WERI-Rb-1 (cell line): ENCODE measurements at regions not wholly inside any gene's neighbourhood (a gene's known extent, or its start where the extent isn't known, plus 50 kb on each side); places are given as distances from the start of the nearest gene placed in this dataset.

Experiments
- DNase-seq: peaks from one replicate; pipeline ENCODE4 v3.0.0-alpha.2; 2020
- H3K27ac ChIP-seq: fragments of 250-450 bp; sonication (Bioruptor Pico); 2 replicates; pipeline ENCODE4 v1.5.1; 2020; ENCODE audit warnings: mild to moderate bottlenecking, moderate library complexity
- H3K27me3 ChIP-seq: fragments of 250-450 bp; sonication (Bioruptor Pico); 2 replicates; pipeline ENCODE4 v1.5.1; 2021; ENCODE audit warnings: mild to moderate bottlenecking, low read depth, moderate library complexity; ENCODE audit not compliant: insufficient read depth, severe bottlenecking
- H3K36me3 ChIP-seq: fragments of 250-450 bp; sonication (Bioruptor Pico); 2 replicates; pipeline ENCODE4 v1.5.1; 2020; ENCODE audit warnings: mild to moderate bottlenecking, moderate library complexity
- H3K4me3 ChIP-seq: 2 replicates; pipeline ENCODE4 v1.5.1; 2011; ENCODE audit warnings: low read depth, mild to moderate bottlenecking, control low read depth, low read length
- H3K9me3 ChIP-seq: fragments of 250-450 bp; sonication (Bioruptor Pico); 2 replicates; pipeline ENCODE4 v1.5.1; 2021; ENCODE audit warnings: mild to moderate bottlenecking, moderate library complexity; ENCODE audit not compliant: severe bottlenecking
- TF ChIP-seq, protein P1 (sequence below): IDR thresholded peaks from 2 replicates; pipeline ENCODE4 v1.5.1; 2011; ENCODE audit warnings: low read depth, mild to moderate bottlenecking, control low read depth, inconsistent platforms, low read length

DNA sequence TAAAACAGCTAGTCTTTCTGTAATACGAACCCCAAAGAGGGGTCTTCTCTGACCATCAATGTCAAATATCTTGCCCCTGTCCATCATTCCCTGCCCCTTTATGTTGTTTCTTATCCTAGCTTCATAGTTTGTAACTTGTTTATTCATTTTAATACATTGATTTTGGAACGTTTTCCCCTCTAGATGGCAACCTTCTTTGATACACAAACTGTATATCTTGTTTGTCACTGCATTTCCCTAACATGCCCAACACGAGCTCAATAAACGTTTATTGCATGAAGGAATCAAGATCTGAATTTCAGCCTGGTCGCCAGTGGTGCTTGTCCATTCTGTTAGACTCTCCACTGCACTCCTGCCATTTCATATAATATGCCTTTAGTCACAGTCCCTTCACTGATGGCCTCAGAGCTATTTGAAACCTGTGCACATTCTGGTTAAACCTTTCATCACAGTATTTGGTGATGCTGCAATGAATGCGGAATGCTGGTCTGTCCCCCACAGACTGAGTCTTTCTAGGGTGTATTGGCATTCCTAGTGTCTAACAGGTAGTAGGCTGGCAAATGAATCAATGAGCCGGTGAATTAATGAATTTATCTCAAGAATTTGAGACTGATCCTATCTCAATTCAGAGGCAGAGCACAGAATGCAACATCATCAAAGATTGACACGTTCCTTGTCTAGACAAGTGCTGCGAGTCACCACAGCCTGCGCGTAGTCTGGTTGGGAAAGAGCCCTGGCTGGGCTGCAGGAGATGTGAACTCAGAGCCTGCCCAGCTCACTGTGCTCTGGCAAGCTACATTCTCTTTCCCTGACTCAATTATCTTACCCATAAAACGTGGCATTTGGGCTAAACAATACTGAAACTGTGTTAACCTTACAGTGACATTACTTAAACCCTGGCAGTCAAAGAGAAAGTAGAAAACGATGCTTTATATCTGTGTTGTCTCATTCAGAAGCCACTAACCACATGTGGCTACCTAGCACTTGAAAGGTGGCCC, 55.2 kb upstream of the FRMD4A start:
- TF ChIP-seq, protein P1, sequence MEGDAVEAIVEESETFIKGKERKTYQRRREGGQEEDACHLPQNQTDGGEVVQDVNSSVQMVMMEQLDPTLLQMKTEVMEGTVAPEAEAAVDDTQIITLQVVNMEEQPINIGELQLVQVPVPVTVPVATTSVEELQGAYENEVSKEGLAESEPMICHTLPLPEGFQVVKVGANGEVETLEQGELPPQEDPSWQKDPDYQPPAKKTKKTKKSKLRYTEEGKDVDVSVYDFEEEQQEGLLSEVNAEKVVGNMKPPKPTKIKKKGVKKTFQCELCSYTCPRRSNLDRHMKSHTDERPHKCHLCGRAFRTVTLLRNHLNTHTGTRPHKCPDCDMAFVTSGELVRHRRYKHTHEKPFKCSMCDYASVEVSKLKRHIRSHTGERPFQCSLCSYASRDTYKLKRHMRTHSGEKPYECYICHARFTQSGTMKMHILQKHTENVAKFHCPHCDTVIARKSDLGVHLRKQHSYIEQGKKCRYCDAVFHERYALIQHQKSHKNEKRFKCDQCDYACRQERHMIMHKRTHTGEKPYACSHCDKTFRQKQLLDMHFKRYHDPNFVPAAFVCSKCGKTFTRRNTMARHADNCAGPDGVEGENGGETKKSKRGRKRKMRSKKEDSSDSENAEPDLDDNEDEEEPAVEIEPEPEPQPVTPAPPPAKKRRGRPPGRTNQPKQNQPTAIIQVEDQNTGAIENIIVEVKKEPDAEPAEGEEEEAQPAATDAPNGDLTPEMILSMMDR: no peak
- Histone ChIP-seq H3K27me3 (no peaks in the 10 kb centered on the region), H3K36me3 (no peaks in the 10 kb centered on the region), H3K9me3 (no peaks in the 10 kb centered on the region), H3K27ac (no peak overlapping the region), H3K4me3 (no peak overlapping the region)
- no peak for DNase-seq

DNA sequence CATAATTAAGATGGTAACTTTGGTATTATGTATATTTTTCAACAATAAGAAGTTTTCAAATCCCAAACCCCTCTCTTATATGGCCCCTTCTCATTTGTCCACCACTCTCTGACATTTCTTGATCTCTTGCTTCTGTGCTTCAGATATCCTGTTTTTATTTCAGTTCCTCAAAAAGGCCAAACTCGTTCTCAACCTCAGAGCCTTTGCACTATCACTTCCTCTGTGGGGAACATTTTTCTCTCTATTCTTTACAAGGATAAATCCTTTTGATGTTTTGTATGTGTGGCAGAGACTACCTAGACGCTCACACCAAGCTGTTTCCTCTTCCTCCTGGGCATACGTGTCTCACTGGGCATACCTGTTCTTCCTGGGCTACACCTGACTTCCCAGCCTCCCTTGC, 54.2 kb upstream of the FRMD4A start:
- Histone ChIP-seq H3K27me3 (no peaks in the 10 kb centered on the region), H3K36me3 (no peaks in the 10 kb centered on the region), H3K27ac (no peak overlapping the region), H3K9me3 (no peaks in the 10 kb centered on the region), H3K4me3 (no peak overlapping the region)
- TF ChIP-seq, protein P1: no peak
- DNase-seq: no peak

DNA sequence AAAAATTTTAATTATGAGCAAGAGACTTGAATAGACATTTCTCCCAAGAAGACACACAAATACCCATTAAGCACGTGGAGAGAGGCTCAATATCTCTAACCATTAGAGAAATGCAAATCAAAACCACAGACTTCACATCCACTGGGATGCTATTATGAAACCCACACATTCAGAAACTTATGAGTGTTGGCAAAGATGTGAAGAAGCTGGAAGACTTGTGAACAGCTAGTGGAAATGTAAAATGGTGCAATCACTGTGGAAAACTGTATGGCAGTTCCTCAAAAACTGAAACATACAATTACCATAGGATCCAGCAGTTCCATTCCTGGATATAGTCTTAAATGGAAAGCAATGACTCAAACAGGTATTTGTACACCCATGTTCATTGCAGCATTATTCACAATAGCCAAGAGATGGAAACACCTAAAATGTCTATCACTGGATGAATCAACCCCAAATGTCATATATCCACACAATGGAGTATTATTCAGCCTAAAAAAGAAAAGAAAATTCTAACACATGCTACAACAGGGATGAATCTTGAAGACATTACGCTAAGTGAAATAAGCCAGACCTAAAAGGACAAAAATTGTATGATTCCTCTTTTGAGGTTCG, 53.5 kb upstream of the FRMD4A start:
- Histone ChIP-seq H3K9me3 (no peaks in the 10 kb centered on the region), H3K36me3 (no peaks in the 10 kb centered on the region), H3K27ac (no peak overlapping the region), H3K27me3 (no peaks in the 10 kb centered on the region), H3K4me3 (no peak overlapping the region)
- DNase-seq: no peak
- TF ChIP-seq, protein P1: no peak

DNA sequence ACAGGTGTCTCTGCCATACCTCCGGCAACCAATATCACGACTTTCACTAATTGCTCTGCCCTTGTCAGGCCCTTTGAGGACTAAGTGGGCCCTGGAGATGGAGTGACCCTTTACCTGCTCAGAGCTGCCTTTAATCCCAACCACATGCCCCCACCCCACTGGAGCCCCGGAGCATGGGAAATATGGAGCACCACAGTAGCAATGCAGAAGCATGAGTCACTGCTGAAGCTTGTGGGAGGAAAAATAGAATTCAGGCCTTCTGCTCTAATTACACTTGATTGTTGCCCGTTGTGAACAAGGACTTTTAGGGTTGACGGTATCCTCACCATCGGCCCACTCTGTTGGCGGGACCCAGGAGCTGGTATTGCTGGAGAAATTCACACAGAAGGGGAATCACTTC, 52.5 kb upstream of the FRMD4A start:
- Histone ChIP-seq H3K27me3 (no peaks in the 10 kb centered on the region), H3K9me3 (no peaks in the 10 kb centered on the region), H3K4me3 (no peak overlapping the region), H3K27ac (no peak overlapping the region), H3K36me3 (no peaks in the 10 kb centered on the region)
- DNase-seq: no peak
- TF ChIP-seq, protein P1: no peak

DNA sequence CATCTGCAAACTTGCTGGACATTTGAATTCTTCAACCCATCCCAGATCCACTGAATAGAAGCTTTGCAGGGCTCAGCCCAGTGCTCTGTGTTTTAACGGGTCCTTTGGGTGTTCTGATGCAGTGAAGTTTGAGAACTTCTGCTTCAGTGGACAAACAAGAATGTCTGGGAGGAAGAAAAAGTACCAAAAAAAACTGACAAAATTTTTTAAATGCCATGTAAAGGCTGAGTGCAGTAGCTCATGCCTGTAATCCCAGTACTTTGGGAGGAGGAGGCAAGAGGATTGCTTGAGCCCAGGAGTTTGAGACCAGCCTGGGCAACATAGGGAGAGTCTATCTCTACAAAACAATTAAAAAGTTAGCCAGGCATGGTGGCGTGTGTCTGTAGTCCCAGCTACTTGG, 51.8 kb upstream of the FRMD4A start:
- Histone ChIP-seq H3K4me3 (no peak overlapping the region), H3K27ac (no peak overlapping the region), H3K9me3 (no peaks in the 10 kb centered on the region), H3K27me3 (no peaks in the 10 kb centered on the region), H3K36me3 (no peaks in the 10 kb centered on the region)
- TF ChIP-seq, protein P1: no peak
- no peak for DNase-seq
